ENCODE measurements at regions not wholly inside any gene's neighbourhood (a gene's known extent, or its start where the extent isn't known, plus 50 kb on each side); places are given as distances from the start of the nearest gene placed in this dataset.
"Not testable (repeated sequence)": the region's sequence is repeated elsewhere in the genome, so short reads cannot be mapped to it uniquely, and the experiment has no call there.

DNA sequence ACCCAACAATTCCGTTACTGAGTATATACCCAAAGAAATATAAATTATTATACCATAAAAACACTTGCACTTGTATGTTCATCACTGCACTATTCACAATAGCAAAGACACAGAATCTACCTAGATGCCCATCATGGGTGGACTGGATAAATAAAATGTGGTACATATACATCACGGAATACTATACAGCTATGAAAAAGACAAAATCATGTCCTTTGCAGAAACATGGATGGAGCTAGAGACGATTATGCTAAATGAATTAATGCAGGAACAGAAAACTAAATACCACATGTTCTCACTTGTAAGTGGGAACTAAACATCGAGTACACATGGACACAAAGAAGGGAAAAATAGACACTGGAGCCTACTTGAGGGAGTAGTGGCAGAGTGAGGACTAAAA, 185.3 kb downstream of the PYDC2 start:
- no peaks in the 10 kb centered on the region for H3K79me2 ChIP-seq (ENCODE audit: low read length)
- H3K9me3 ChIP-seq (ENCODE audit: insufficient read depth, low read length): no peaks in the 10 kb centered on the region
- H3K9ac ChIP-seq (ENCODE audit: low read length): no peak overlapping the region
- no peaks in the 10 kb centered on the region for H4K20me1 ChIP-seq (ENCODE audit: insufficient read depth, low read length)
- no peak overlapping the region for H3K27ac ChIP-seq (ENCODE audit: low read length)
- no peak overlapping the region for H3K4me3 ChIP-seq (ENCODE audit: low read length)
- no peak overlapping the region for H3K4me2 ChIP-seq (ENCODE audit: low read length)
- H3K36me3 ChIP-seq (replicated peaks; ENCODE audit: low read depth, low read length): no peaks in the 10 kb centered on the region
- no peaks in the 10 kb centered on the region for H3K4me1 ChIP-seq (ENCODE audit: low read length)
- no peak overlapping the region for H2AFZ ChIP-seq (ENCODE audit: low read depth, low read length)
- no peaks in the 10 kb centered on the region for H3K27me3 ChIP-seq (ENCODE audit: low read depth, low read length)
- TF ChIP-seq, protein P1, sequence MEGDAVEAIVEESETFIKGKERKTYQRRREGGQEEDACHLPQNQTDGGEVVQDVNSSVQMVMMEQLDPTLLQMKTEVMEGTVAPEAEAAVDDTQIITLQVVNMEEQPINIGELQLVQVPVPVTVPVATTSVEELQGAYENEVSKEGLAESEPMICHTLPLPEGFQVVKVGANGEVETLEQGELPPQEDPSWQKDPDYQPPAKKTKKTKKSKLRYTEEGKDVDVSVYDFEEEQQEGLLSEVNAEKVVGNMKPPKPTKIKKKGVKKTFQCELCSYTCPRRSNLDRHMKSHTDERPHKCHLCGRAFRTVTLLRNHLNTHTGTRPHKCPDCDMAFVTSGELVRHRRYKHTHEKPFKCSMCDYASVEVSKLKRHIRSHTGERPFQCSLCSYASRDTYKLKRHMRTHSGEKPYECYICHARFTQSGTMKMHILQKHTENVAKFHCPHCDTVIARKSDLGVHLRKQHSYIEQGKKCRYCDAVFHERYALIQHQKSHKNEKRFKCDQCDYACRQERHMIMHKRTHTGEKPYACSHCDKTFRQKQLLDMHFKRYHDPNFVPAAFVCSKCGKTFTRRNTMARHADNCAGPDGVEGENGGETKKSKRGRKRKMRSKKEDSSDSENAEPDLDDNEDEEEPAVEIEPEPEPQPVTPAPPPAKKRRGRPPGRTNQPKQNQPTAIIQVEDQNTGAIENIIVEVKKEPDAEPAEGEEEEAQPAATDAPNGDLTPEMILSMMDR (IDR thresholded peaks at IDR 0.05; ENCODE audit: low read depth, low read length): no peak
- no peak for TF ChIP-seq EZH2phosphoT487 (IDR thresholded peaks at IDR 0.05; ENCODE audit: low read depth)

DNA sequence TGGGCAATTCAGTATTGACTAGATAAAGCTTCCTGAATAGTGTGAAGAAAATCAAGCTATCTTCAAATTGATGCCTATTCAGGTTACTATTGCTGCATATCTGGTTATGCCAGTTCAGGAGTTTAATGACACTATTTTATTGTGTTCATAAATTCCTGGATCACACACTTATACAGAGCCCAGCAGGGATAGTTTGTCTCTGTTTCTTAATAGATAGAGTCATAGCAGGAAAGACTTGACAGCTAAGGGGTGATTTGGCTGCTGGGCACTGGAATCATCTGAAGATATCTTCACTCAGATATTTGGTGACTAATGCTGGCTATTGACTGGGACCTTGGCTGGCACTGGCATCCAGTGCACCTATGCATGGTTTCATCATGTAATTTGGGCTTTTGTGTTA, 187.8 kb downstream of the PYDC2 start:
- Histone ChIP-seq H4K20me1 (ENCODE audit: insufficient read depth, low read length) (no peaks in the 10 kb centered on the region), H3K27me3 (ENCODE audit: low read depth, low read length) (no peaks in the 10 kb centered on the region), H3K4me2 (ENCODE audit: low read length) (no peak overlapping the region), H3K27ac (ENCODE audit: low read length) (no peak overlapping the region), H3K4me1 (ENCODE audit: low read length) (no peaks in the 10 kb centered on the region), H3K79me2 (ENCODE audit: low read length) (no peaks in the 10 kb centered on the region), H3K4me3 (ENCODE audit: low read length) (no peak overlapping the region), H3K9ac (ENCODE audit: low read length) (no peak overlapping the region), H3K36me3 (replicated peaks; ENCODE audit: low read depth, low read length) (no peaks in the 10 kb centered on the region), H2AFZ (ENCODE audit: low read depth, low read length) (no peak overlapping the region), H3K9me3 (ENCODE audit: insufficient read depth, low read length) (no peaks in the 10 kb centered on the region)
- TF ChIP-seq, protein P1 (IDR thresholded peaks at IDR 0.05; ENCODE audit: low read depth, low read length): no peak
- TF ChIP-seq EZH2phosphoT487 (IDR thresholded peaks at IDR 0.05; ENCODE audit: low read depth): no peak

DNA sequence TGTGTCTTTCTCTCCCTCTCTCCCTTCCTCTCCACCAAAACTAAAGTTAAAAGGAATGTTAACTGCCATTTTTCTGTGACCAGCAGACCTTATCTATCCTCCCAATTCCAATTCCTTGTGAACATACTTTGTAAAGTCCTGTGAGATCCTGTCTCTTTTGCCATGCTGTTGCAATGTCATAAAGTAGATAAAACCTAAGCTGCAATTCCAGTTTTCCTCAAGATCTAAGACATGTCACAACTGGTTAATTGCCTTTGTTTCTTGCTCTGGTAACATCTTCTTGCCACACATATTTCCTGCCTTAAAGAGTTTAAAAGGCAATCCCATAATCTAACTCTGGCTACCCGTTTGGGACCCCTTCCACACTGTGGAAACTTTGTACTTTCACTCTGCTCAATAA, 188.7 kb downstream of the PYDC2 start:
- H3K79me2 ChIP-seq (ENCODE audit: low read length): no peaks in the 10 kb centered on the region
- H3K4me2 ChIP-seq (ENCODE audit: low read length): no peak overlapping the region
- H4K20me1 ChIP-seq (ENCODE audit: insufficient read depth, low read length): no peaks in the 10 kb centered on the region
- no peaks in the 10 kb centered on the region for H3K9me3 ChIP-seq (ENCODE audit: insufficient read depth, low read length)
- no peaks in the 10 kb centered on the region for H3K27me3 ChIP-seq (ENCODE audit: low read depth, low read length)
- H3K4me3 ChIP-seq (ENCODE audit: low read length): no peak overlapping the region
- no peaks in the 10 kb centered on the region for H3K36me3 ChIP-seq (replicated peaks; ENCODE audit: low read depth, low read length)
- no peaks in the 10 kb centered on the region for H3K4me1 ChIP-seq (ENCODE audit: low read length)
- TF ChIP-seq EZH2phosphoT487 (IDR thresholded peaks at IDR 0.05; ENCODE audit: low read depth): no peak
- TF ChIP-seq, protein P1 (IDR thresholded peaks at IDR 0.05; ENCODE audit: low read depth, low read length): no peak
- no peak overlapping the region for H2AFZ ChIP-seq (ENCODE audit: low read depth, low read length)
- H3K27ac ChIP-seq (ENCODE audit: low read length): no peak overlapping the region
- no peak overlapping the region for H3K9ac ChIP-seq (ENCODE audit: low read length)

DNA sequence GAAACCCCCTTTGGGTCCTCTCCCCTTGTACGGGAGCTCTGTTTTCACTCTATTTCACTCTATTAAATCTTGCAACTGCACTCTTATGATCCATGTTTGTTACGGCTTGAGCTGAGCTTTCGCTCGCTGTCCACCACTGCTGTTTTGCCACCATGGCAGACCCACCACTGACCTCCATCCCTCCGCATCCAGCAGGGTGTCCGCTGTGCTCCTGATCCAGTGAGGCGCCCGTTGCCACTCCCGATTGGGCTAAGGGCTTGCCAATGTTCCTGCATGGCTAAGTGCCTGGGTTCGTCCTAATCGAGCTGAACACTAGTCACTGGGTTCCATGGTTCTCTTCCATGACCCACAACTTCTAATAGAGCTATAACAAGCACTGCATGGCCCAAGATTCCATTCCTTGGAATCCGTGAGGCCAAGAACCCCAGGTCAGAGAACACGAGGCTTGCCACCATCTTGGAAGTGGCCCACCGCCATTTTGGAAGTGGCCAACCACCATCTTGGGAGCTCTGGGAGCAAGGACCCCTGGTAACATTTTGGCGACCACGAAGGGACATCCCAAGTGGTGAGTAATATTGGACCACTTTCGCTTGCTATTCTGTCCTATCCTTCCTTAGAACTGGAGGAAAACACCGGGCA, 197.9 kb downstream of the PYDC2 start:
- not testable (repeated sequence) for H3K4me2 ChIP-seq (ENCODE audit: low read length); H3K36me3 ChIP-seq (replicated peaks; ENCODE audit: low read depth, low read length); H3K9me3 ChIP-seq (ENCODE audit: insufficient read depth, low read length); H3K79me2 ChIP-seq (ENCODE audit: low read length); H3K4me3 ChIP-seq (ENCODE audit: low read length); H4K20me1 ChIP-seq (ENCODE audit: insufficient read depth, low read length); H3K27me3 ChIP-seq (ENCODE audit: low read depth, low read length); H2AFZ ChIP-seq (ENCODE audit: low read depth, low read length); H3K27ac ChIP-seq (ENCODE audit: low read length); H3K4me1 ChIP-seq (ENCODE audit: low read length); H3K9ac ChIP-seq (ENCODE audit: low read length)

DNA sequence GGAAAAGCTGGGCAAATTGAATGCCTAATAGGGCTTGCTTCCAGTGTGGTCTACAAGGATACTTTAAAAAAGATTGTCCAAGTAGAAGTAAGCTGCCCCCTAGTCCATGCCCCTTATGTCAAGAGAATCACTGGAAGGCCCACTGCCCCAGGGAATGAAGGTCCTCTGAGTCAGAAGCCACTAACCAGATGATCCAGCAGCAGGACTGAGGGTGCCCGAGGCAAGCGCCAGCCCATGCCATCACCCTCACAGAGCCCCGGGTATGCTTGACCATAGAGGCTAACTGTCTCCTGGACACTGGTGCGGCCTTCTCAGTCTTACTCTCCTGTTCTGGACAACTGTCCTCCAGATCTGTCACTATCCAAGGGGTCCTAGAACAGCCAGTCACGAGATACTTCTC, 201.2 kb downstream of the PYDC2 start:
- H3K4me3 ChIP-seq (ENCODE audit: low read length); H3K4me1 ChIP-seq (ENCODE audit: low read length); H3K79me2 ChIP-seq (ENCODE audit: low read length); H3K27me3 ChIP-seq (ENCODE audit: low read depth, low read length); H3K36me3 ChIP-seq (replicated peaks; ENCODE audit: low read depth, low read length); H2AFZ ChIP-seq (ENCODE audit: low read depth, low read length); H3K27ac ChIP-seq (ENCODE audit: low read length); H3K9ac ChIP-seq (ENCODE audit: low read length); H3K4me2 ChIP-seq (ENCODE audit: low read length); H3K9me3 ChIP-seq (ENCODE audit: insufficient read depth, low read length); H4K20me1 ChIP-seq (ENCODE audit: insufficient read depth, low read length): not testable (repeated sequence)

Data from OCI-LY3 (cell line).